Mesenchymal stem cell (in vitro differentiated cells and primary cell): ENCODE measurements at regions not wholly inside any gene's neighbourhood (a gene's known extent, or its start where the extent isn't known, plus 50 kb on each side); places are given as distances from the start of the nearest gene placed in this dataset.

ENCODE experiments used
- DNase-seq: peaks from one replicate; pipeline ENCODE4 v3.0.0-alpha.2; 2013
- H2AFZ ChIP-seq: one replicate; pipeline ENCODE4 v1.6.1; 2013; ENCODE audit warnings: low read depth, mild to moderate bottlenecking, control low read depth, inconsistent platforms, low read length, moderate library complexity
- H2AK5ac ChIP-seq: 2 replicates; pipeline ENCODE4 v1.6.1; 2013; ENCODE audit warnings: low read length, moderate library complexity, mild to moderate bottlenecking, inconsistent platforms; ENCODE audit not compliant: severe bottlenecking
- H2BK120ac ChIP-seq: one replicate; pipeline ENCODE4 v1.6.1; 2013; ENCODE audit warnings: low read depth, mild to moderate bottlenecking, inconsistent platforms, low read length, moderate library complexity
- H2BK12ac ChIP-seq, 2 experiments: one replicate each; pipeline ENCODE4 v1.6.1; 2013; ENCODE audit warnings: inconsistent platforms in 2 of 2, low read length in 2 of 2, mild to moderate bottlenecking in 2 of 2, moderate library complexity in 2 of 2, control low read depth in 1 of 2
- H2BK15ac ChIP-seq: one replicate; pipeline ENCODE4 v1.6.1; 2013; ENCODE audit warnings: mild to moderate bottlenecking, low read depth, inconsistent platforms; ENCODE audit not compliant: poor library complexity, severe bottlenecking
- H2BK5ac ChIP-seq: 2 replicates; pipeline ENCODE4 v1.6.1; 2013; ENCODE audit warnings: low read depth, mild to moderate bottlenecking, low read length, control low read depth, inconsistent platforms; ENCODE audit not compliant: poor library complexity, severe bottlenecking
- H3K14ac ChIP-seq, 2 experiments: one replicate each; pipeline ENCODE4 v1.6.1; 2013; ENCODE audit warnings: inconsistent platforms in 2 of 2, low read length in 2 of 2, control low read depth in 1 of 2, mild to moderate bottlenecking in 1 of 2, moderate library complexity in 1 of 2
- H3K18ac ChIP-seq, 2 experiments: one replicate each; pipeline ENCODE4 v1.6.1; 2013; ENCODE audit warnings: inconsistent platforms in 2 of 2, low read length in 2 of 2, control low read depth in 1 of 2, low read depth in 1 of 2, mild to moderate bottlenecking in 1 of 2
- H3K23ac ChIP-seq, 2 experiments: one replicate each; pipeline ENCODE4 v1.6.1; 2013; ENCODE audit warnings: inconsistent platforms in 2 of 2, low read length in 2 of 2, mild to moderate bottlenecking in 2 of 2, moderate library complexity in 2 of 2, control low read depth in 1 of 2
- H3K27ac ChIP-seq: 2 replicates; pipeline ENCODE4 v1.5.1; 2013; ENCODE audit warnings: mild to moderate bottlenecking, moderate library complexity, low read length, control low read depth, inconsistent platforms; ENCODE audit not compliant: poor library complexity, severe bottlenecking
- H3K27me3 ChIP-seq, 2 experiments: 2 replicates each; pipeline versions ENCODE4 v1.6.1 to v1.7.0; 2013; ENCODE audit warnings: low read length in 2 of 2, mild to moderate bottlenecking in 2 of 2, moderate library complexity in 2 of 2, control low read depth in 1 of 2, inconsistent platforms in 1 of 2; ENCODE audit not compliant: control insufficient read depth in 1 of 2, insufficient read depth in 1 of 2
- H3K36me3 ChIP-seq, 2 experiments: 2 replicates each; pipeline versions ENCODE4 v1.6.1 to v1.7.0; 2013; ENCODE audit warnings: low read length in 2 of 2, control low read depth in 1 of 2, inconsistent platforms in 1 of 2, low read depth in 1 of 2, mild to moderate bottlenecking in 1 of 2; ENCODE audit not compliant: insufficient read depth in 2 of 2, control insufficient read depth in 1 of 2
- H3K4ac ChIP-seq, 2 experiments: one replicate each; pipeline ENCODE4 v1.6.1; 2013; ENCODE audit warnings: inconsistent platforms in 2 of 2, low read length in 2 of 2, mild to moderate bottlenecking in 2 of 2, moderate library complexity in 2 of 2, control low read depth in 1 of 2, low read depth in 1 of 2
- H3K4me1 ChIP-seq: 2 replicates; pipeline ENCODE4 v1.6.1; 2013; ENCODE audit warnings: low read depth, low read length, control low read depth; ENCODE audit not compliant: control insufficient read depth, insufficient read depth
- H3K4me2 ChIP-seq: 2 replicates; pipeline ENCODE4 v1.6.1; 2013; ENCODE audit warnings: low read length, mild to moderate bottlenecking, inconsistent platforms; ENCODE audit not compliant: poor library complexity, severe bottlenecking
- H3K4me3 ChIP-seq, 2 experiments: 2 replicates each; pipeline versions ENCODE4 v1.5.1 to v1.7.0; 2013; ENCODE audit warnings: low read length in 2 of 2, mild to moderate bottlenecking in 2 of 2, control low read depth in 1 of 2, low read depth in 1 of 2; ENCODE audit not compliant: insufficient read depth in 1 of 2
- H3K79me1 ChIP-seq: replicated peaks from 2 replicates; pipeline ENCODE4 v1.6.1; 2013; ENCODE audit warnings: mild to moderate bottlenecking, control low read depth, low read length, inconsistent platforms; ENCODE audit not compliant: poor library complexity, severe bottlenecking
- H3K9ac ChIP-seq: 2 replicates; pipeline ENCODE4 v1.7.0; 2013; ENCODE audit warnings: mild to moderate bottlenecking, low read length, moderate library complexity
- H3K9me3 ChIP-seq: 2 replicates; pipeline ENCODE4 v1.7.0; 2013; ENCODE audit warnings: mild to moderate bottlenecking, low read length; ENCODE audit not compliant: control insufficient read depth
- H4K8ac ChIP-seq: one replicate; pipeline ENCODE4 v1.6.1; 2013; ENCODE audit warnings: inconsistent platforms, mild to moderate bottlenecking, low read length, moderate library complexity
- H4K91ac ChIP-seq: one replicate; pipeline ENCODE4 v1.6.1; 2013; ENCODE audit warnings: mild to moderate bottlenecking, low read length, inconsistent platforms
- WGBS: methylation state at CpG from one replicate; pipeline ENCODE4 v1.1.7; 2013; ENCODE audit warnings: mixed read lengths; 5-methylcytosine and 5-hydroxymethylcytosine counted together

DNA sequence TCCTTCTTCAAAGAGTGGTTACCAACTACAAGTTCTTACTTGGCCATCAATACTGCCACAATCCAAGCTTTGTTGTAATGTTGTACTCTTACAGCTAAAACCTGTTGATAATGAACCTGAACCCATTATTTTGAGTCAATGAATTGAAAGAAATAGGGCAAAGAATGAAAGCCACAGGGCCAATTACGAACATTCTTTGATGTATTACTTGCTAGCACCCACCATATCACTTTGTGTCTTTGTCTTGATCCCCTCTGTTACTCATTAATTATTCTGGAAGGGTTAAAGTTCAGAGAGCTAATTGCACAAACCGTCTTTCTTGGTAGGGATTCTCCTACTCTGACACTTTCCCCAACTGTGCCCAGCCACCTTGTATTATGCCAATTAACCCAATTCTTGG lies 53.2 kb upstream of the TFEC start:
- H3K79me1 ChIP-seq = no peaks in the 10 kb centered on the region
- no peak overlapping the region for H2BK5ac ChIP-seq
- H3K4me1 ChIP-seq = no peaks in the 10 kb centered on the region
- H3K4me3 ChIP-seq = no peak overlapping the region
- H2BK120ac ChIP-seq = no peak overlapping the region
- H2BK15ac ChIP-seq = no peak overlapping the region
- H3K36me3 ChIP-seq = no peaks in the 10 kb centered on the region
- 70% methylated on average over 2 of the region's 2 CpGs for WGBS
- no peak overlapping the region for H2BK12ac ChIP-seq
- H3K9me3 ChIP-seq = no peaks in the 10 kb centered on the region
- no peak overlapping the region for H2AK5ac ChIP-seq
- DNase-seq = no peak
- H3K27me3 ChIP-seq = no peaks in the 10 kb centered on the region
- H4K8ac ChIP-seq = no peak overlapping the region
- no peak overlapping the region for H3K27ac ChIP-seq
- no peak overlapping the region for H4K91ac ChIP-seq
- no peak overlapping the region for H3K4me2 ChIP-seq
- no peak overlapping the region for H3K23ac ChIP-seq
- H3K18ac ChIP-seq = no peak overlapping the region
- no peak overlapping the region for H3K14ac ChIP-seq
- no peak overlapping the region for H2AFZ ChIP-seq
- H3K4ac ChIP-seq = no peak overlapping the region
- H3K9ac ChIP-seq = no peak overlapping the region

DNA sequence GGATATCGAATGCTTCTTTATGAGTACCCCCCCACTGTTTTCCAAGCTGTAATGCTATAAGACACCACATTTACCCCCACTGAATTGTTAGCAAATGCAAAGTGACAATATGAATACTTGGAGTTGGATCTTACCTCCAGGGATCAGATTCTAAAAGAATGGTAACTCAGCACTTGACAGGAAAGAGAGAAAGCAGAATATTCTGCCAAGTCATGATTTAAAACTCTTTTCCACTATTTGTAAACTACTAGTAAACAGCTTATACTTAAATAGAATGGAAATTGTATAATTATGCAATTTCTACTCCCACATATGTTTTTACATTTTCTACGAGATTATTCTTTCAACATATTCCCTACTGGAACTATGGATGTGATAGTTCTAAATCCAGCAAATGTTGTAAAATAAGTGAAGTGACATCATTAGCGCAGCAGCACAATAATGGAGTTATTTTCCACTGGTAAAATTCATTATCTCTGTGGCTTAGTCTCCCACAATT lies 56.0 kb upstream of the TFEC start:
- 100% methylated on average over 1 of the region's 3 CpGs for WGBS
- no peaks in the 10 kb centered on the region for H3K9me3 ChIP-seq
- no peaks in the 10 kb centered on the region for H3K79me1 ChIP-seq
- no peak overlapping the region for H3K9ac ChIP-seq
- H4K8ac ChIP-seq = no peak overlapping the region
- DNase-seq = no peak
- H2BK120ac ChIP-seq = no peak overlapping the region
- H2BK15ac ChIP-seq = no peak overlapping the region
- H3K14ac ChIP-seq = no peak overlapping the region
- H3K23ac ChIP-seq = no peak overlapping the region
- H3K4ac ChIP-seq = no peak overlapping the region
- H3K36me3 ChIP-seq = no peaks in the 10 kb centered on the region
- H2AFZ ChIP-seq = no peak overlapping the region
- no peak overlapping the region for H2BK12ac ChIP-seq
- H3K27me3 ChIP-seq = no peaks in the 10 kb centered on the region
- no peak overlapping the region for H4K91ac ChIP-seq
- H2AK5ac ChIP-seq = no peak overlapping the region
- H2BK5ac ChIP-seq = no peak overlapping the region
- no peak overlapping the region for H3K18ac ChIP-seq
- no peaks in the 10 kb centered on the region for H3K4me1 ChIP-seq
- H3K27ac ChIP-seq = no peak overlapping the region
- no peak overlapping the region for H3K4me2 ChIP-seq
- no peak overlapping the region for H3K4me3 ChIP-seq

DNA sequence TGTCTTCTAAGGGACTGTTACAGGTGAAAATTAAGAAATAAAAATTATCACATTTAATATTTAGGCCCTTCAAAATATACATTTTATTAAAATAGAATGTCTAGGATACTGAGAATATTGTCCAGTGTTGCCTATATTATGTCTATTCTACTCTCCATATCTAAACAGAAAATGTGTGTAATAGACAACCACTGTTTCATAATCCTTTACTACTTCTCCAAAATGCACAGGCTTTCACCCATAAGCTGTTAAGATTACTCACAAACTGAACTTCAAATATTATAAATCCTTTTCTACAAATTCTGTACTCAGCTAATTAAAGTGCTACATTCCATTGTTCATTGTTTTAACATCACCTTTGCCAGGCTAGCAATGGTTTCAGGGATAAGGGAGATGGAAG lies 56.7 kb upstream of the TFEC start:
- H3K4me3 ChIP-seq = no peak overlapping the region
- no peak overlapping the region for H3K14ac ChIP-seq
- no peak overlapping the region for H2AK5ac ChIP-seq
- no peaks in the 10 kb centered on the region for H3K79me1 ChIP-seq
- H2BK12ac ChIP-seq = no peak overlapping the region
- H3K27me3 ChIP-seq = no peaks in the 10 kb centered on the region
- no peak overlapping the region for H2AFZ ChIP-seq
- no peak overlapping the region for H3K9ac ChIP-seq
- no peak overlapping the region for H2BK120ac ChIP-seq
- no peaks in the 10 kb centered on the region for H3K4me1 ChIP-seq
- no peak overlapping the region for H3K27ac ChIP-seq
- H3K4ac ChIP-seq = no peak overlapping the region
- H3K4me2 ChIP-seq = no peak overlapping the region
- no peak overlapping the region for H4K8ac ChIP-seq
- no peak overlapping the region for H2BK15ac ChIP-seq
- no peaks in the 10 kb centered on the region for H3K36me3 ChIP-seq
- no peak for DNase-seq
- H4K91ac ChIP-seq = no peak overlapping the region
- no peak overlapping the region for H3K18ac ChIP-seq
- H3K23ac ChIP-seq = no peak overlapping the region
- no peak overlapping the region for H2BK5ac ChIP-seq
- H3K9me3 ChIP-seq = no peaks in the 10 kb centered on the region

DNA sequence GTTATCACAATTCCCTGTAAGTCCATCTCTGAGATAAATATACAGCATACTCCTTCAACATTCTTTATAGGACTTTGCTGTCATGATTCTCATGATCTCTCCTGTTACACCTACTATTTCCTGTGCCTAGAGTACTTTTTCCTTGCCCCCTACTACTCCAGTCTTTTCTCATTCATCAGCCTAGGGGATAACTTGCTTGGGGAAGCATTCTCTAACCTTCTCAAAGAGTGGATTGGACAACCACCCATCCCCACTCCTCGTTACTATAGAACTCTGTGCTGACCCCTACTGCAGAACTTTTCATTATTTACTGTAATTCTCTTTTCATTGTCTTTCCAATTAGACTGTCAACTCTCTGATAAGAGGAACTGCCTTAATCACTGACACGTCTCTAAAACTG lies 57.4 kb upstream of the TFEC start:
- Histone ChIP-seq H3K9me3 (no peaks in the 10 kb centered on the region), H3K27ac (no peak overlapping the region)

More for the DNA sequence above, 57.4 kb upstream of the TFEC start:
- no peak overlapping the region for H2BK120ac ChIP-seq
- no peaks in the 10 kb centered on the region for H3K4me1 ChIP-seq
- H3K18ac ChIP-seq = no peak overlapping the region
- H3K79me1 ChIP-seq = no peaks in the 10 kb centered on the region
- no peak overlapping the region for H3K9ac ChIP-seq
- no peak overlapping the region for H3K4me2 ChIP-seq
- no peaks in the 10 kb centered on the region for H3K36me3 ChIP-seq
- 50% methylated on average over 2 of the region's 2 CpGs for WGBS
- no peak for DNase-seq
- H3K14ac ChIP-seq = no peak overlapping the region
- H4K8ac ChIP-seq = no peak overlapping the region
- no peak overlapping the region for H2AK5ac ChIP-seq
- no peaks in the 10 kb centered on the region for H3K27me3 ChIP-seq
- no peak overlapping the region for H3K4me3 ChIP-seq
- H2BK15ac ChIP-seq = no peak overlapping the region
- no peak overlapping the region for H3K23ac ChIP-seq
- H2BK12ac ChIP-seq = no peak overlapping the region
- H4K91ac ChIP-seq = no peak overlapping the region
- no peak overlapping the region for H2BK5ac ChIP-seq
- no peak overlapping the region for H3K4ac ChIP-seq
- H2AFZ ChIP-seq = no peak overlapping the region
